DMS153 (cell line): ENCODE measurements at regions not wholly inside any gene's neighbourhood (a gene's known extent, or its start where the extent isn't known, plus 50 kb on each side); places are given as distances from the start of the nearest gene placed in this dataset.

Source experiments
- DNase-seq: peaks from one replicate; lab custom pipeline; 2025; lab: John Stamatoyannopoulos, UW

GRCh38 chr15:91670108-91670507 lies 183.4 kb upstream of the SLCO3A1 start:
- DNase-seq, result no peak

- DNase-seq, result no peak
Observed at GRCh38 chr15:91678003-91678402, 175.5 kb upstream of the SLCO3A1 start.

GRCh38 chr15:91679447-91679846 lies 174.1 kb upstream of the SLCO3A1 start:
- no peak for DNase-seq

- no peak for DNase-seq
Observed at GRCh38 chr15:91685436-91685835, 168.1 kb upstream of the SLCO3A1 start.

GRCh38 chr15:91688811-91689210 lies 164.7 kb upstream of the SLCO3A1 start:
- no peak for DNase-seq

GRCh38 chr15:91689377-91689776 lies 164.1 kb upstream of the SLCO3A1 start:
- DNase-seq, result no peak

GRCh38 chr15:91692596-91692995 lies 160.9 kb upstream of the SLCO3A1 start:
- DNase-seq, result no peak

GRCh38 chr15:91694131-91694830 lies 159.2 kb upstream of the SLCO3A1 start:
- DNase-seq, result no peak

- no peak for DNase-seq
Observed at GRCh38 chr15:91694831-91695210, 158.7 kb upstream of the SLCO3A1 start.

- no peak for DNase-seq
Observed at GRCh38 chr15:91695799-91696198, 157.7 kb upstream of the SLCO3A1 start.

- no peak for DNase-seq
Observed at GRCh38 chr15:91696981-91697380, 156.5 kb upstream of the SLCO3A1 start.

- no peak for DNase-seq
Observed at GRCh38 chr15:91698241-91698640, 155.3 kb upstream of the SLCO3A1 start.

GRCh38 chr15:91699741-91700140 lies 153.8 kb upstream of the SLCO3A1 start:
- DNase-seq, result no peak

GRCh38 chr15:91703274-91703673 lies 150.2 kb upstream of the SLCO3A1 start:
- DNase-seq, result no peak

- no peak for DNase-seq
Observed at GRCh38 chr15:91704343-91704742, 149.2 kb upstream of the SLCO3A1 start.

- DNase-seq, result peak; percentile 52
Observed at GRCh38 chr15:91706322-91707032, 147.0 kb upstream of the SLCO3A1 start.

GRCh38 chr15:91710080-91710698 lies 143.3 kb upstream of the SLCO3A1 start:
- DNase-seq, result no peak

- no peak for DNase-seq
Observed at GRCh38 chr15:91711384-91712033, 142.0 kb upstream of the SLCO3A1 start.

GRCh38 chr15:91712286-91712685 lies 141.2 kb upstream of the SLCO3A1 start:
- DNase-seq, result no peak

GRCh38 chr15:91716536-91716935 lies 137.0 kb upstream of the SLCO3A1 start:
- no peak for DNase-seq

GRCh38 chr15:91717811-91718210 lies 135.7 kb upstream of the SLCO3A1 start:
- no peak for DNase-seq

- no peak for DNase-seq
Observed at GRCh38 chr15:91723959-91724358, 129.5 kb upstream of the SLCO3A1 start.

- no peak for DNase-seq
Observed at GRCh38 chr15:91733661-91734060, 119.8 kb upstream of the SLCO3A1 start.
